Occipital lobe (tissue), 1 donor: ENCODE measurements at regions not wholly inside any gene's neighbourhood (a gene's known extent, or its start where the extent isn't known, plus 50 kb on each side); places are given as distances from the start of the nearest gene placed in this dataset.

Experiments used
- DNase-seq: peaks from one replicate; lab custom pipeline; 2025; lab: John Stamatoyannopoulos, UW

DNA sequence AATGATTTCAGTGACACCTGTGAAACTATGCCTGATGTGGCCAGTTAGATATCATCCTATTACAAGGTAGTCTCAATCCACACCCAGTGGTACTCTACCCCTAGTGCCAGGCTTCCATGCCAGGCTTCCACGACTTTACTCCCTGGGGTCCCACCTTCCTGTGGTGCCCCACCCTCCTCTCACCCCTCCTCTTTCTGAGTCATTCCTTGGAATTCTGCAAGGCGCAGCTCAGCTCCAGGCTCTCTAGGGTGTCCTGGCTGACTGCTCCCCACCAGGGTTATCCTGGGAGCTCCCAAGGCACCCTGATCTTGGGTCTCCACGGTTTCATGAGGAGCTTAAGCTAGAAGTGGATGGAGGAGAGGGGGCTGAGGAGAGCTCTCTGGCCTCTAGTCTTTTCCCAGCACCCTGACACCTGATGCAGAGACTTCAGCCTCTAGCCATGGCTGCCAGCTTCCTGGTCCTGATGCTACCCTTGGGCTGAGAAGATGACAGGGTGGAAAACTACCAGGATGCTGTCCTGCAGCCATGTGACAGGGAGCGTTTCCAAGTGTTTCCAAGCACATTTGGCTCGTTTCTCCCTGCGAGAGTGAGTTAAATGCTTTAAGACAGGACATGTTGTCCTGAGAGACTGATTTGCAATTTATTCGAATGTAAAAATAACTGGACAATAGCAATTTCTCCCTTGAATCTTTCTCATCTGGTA is 1461.2 kb downstream of the TBC1D22A start:
- DNase-seq, result peak; percentile 60

GRCh38 chr22:48222742-48223487 is 1460.5 kb downstream of the TBC1D22A start:
- DNase-seq, result no peak

DNA sequence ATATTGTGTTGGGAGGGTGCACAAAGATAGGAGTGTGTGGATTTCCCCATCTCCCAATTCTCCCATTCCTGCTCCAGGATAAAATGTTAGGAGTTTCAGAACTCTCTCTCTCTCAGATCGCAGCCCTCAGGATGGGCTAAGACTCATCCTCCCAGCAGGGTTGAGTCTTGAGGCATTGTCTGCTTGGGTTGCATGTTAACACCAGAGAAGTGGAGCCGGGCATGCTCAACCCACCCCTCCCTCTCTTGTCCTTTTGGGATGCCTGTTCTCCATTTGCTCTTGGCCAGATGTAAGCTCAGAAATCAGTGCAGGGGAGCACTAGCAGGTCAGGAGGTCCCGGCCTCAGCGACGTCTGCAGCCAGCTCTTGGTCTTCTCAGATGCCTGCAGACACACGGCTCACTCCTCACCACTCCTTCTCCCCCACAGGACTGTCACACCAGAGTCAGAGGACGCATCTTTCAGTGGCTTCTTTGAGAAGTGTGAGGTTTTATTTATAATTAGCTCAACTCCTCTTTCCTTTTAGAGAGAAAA is 1456.5 kb downstream of the TBC1D22A start:
- DNase-seq, result no peak

DNA sequence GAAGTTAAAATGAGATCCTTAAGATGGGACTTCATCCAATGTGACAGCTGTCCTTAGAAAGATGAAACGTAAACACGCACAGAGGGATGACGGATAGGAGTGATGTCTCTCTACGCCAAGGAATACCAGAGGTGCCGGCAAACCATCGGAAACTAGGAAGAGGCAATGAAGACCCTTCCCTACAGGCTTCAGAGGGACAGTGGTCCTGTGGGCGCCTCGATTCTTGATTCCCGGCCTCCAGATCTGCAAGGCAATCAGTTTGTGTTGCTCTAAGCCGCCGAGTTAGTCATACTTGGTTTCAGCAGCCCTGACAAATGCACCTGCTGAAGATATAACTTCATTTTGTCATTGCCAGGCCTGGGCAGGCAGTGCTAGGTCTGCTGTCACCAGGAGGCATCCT is 1455.1 kb downstream of the TBC1D22A start:
- DNase-seq, result no peak

DNA sequence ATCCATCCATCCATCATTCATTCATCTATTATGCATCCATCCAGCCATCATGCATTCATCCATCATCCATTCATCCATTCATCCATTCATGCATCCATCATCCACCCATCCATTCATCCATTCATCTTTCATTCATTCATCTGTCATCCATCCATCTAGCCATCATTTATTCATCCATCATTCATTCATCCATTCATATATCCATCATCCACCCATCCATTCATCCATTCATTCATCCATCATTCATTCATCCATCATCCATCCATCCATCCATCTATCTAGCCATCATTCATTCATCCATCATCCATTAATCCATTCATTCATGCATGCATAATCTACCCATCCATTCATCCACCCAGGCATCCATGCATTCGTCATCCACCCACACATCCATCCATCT is 1450.3 kb downstream of the TBC1D22A start:
- DNase-seq, result no peak

- no peak for DNase-seq
Observed at GRCh38 chr22:48210812-48211211, 1448.4 kb downstream of the TBC1D22A start.

DNA sequence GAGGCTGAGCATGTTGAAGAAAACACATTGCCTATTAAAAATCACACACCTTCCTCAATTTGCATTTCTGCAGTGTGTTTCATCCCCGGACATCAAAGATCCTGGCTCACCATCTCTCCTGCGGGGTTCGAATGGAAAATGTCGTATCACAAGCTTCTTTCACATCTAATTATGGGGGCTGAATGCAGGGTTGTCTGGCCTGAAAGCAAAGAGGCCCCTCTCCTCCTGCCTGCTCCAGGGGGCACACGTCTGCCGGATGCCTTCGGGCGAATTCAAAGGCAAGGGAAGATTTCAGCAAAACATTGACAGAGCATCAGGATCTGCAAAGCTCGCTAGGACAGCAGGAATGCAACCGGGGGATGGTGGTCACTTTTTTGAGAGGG is 1447.7 kb downstream of the TBC1D22A start:
- DNase-seq, result no peak

DNA sequence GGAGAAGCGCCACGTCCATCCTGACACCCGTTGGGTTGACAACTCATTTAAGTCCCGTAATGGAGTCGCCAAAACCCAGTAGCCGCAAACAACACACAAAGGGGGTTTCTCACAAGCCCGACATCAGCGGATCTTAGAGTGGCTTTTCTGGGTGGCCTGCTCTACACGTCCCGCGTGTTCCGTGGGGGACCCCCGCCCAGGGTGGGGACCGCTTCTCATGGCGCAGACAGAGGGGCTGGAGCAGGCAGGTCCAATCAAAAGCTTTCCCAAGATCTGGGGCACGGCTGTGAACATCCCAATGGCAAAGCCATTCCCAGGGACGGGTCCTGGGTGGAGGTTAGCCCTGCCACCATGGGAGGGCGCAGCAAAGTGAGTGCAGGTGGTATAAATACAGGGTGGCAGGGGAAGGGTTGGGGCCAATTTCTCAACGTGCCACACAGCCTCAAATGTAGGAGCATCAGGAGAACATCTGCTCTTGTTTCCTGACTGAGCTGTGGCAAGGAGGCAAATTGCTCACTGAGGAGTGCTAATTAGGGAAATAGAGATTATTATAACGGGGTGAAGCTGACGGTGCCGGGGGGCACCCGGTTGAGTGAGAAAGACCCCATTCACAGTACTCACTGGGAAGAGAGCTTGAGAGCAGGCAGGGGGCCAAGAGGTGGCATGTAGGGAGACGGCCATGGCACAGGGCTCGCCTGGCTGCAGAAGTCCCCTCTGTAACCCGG is 1447.2 kb downstream of the TBC1D22A start:
- no peak for DNase-seq

- no peak for DNase-seq
Observed at GRCh38 chr22:48208894-48209293, 1446.4 kb downstream of the TBC1D22A start.

DNA sequence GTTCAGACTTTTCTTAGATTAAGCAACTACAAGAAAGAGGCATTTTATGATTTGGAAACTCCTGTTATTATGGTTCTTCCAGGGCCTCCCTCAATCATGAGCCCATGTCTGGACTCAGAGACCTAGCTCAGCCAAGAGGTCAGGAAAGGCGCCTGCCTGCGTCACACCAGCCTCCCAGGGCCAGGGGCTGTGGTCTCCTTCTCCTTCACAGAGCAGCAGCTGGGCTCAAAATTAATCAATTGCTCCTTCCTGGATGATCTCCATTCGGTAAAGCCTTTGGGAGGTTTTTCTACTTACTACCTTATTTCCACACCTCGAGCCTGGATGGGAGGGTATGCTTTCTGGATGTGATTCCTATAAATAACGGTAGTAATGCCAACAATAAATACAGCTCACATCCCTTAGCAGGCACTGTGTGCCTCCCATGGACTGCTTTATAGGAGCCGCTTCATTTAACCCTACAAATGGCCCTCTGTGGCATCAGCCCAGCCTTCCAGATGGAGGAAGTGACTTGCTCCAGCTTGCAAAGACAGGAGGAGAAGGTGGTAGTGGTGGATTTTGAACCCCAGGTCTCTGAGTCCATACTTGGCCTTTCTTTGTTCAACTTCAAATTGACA is 1445.6 kb downstream of the TBC1D22A start:
- no peak for DNase-seq

- no peak for DNase-seq
Observed at GRCh38 chr22:48205790-48206189, 1443.3 kb downstream of the TBC1D22A start.

GRCh38 chr22:48205161-48205560 is 1442.7 kb downstream of the TBC1D22A start:
- no peak for DNase-seq

DNA sequence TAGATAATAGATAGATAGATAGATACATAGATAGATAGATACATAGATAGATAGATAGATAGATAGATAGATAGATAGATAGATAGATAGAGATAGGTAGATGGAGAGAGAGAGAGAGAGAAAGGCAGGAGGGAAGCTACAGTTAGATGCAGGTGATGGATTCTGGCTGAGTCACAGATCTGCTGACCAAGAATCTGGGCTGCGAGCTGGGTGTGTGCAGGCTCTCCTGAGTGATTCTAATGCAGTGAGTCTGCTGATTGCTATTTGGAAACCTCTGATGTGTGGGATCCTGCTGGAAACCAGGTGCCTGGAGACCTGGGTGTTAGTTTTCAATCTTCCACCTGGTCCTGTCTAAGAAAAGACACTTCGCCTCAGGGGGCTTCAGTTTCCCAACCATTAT is 1441.8 kb downstream of the TBC1D22A start:
- peak; percentile 41 for DNase-seq

- no peak for DNase-seq
Observed at GRCh38 chr22:48199667-48200066, 1437.2 kb downstream of the TBC1D22A start.

GRCh38 chr22:48198489-48199459 is 1436.3 kb downstream of the TBC1D22A start:
- DNase-seq, result no peak

DNA sequence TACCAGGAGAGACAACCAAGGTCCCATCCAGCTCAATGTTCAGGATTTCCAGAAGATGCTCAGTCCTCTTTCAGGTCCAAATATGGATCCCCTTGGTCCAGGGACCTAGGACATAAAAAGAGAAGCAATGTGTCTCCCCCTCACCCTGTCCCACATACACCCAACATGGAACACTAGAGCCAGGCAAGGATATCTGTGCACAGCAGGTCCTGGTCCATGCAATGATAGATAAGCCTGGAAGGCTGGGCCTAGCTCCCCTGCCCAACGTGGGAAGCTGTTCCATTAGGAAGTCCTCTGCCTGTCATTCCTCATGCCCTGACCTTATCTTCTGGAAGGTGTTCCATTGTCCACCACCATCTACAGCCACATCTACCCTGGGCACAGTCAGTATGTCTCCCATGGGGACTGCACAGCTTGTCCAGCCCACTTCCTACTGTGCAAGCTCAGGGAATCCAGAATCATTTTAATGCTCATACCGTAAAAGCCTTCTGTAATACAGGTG is 1434.8 kb downstream of the TBC1D22A start:
- DNase-seq, result no peak

GRCh38 chr22:48192920-48193319 is 1430.5 kb downstream of the TBC1D22A start:
- DNase-seq, result no peak

DNA sequence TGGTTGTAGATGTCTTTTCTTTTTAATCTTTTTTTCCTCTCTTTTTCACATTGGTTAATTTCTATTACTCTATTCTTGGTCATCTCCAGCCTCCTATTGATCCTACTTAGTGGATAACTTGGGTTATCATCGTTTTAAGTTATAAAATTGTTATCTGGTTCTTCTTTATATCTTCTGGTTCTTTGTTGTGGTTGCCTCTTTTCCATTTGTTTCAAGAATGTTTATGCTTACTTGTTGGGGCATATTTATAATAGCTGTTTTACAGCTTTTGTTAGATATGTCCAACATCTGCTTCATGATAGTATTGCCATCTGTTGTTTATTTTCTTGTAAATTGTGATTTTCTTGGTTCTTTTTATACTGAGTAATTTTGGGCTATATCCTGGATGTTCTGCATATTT is 1429.6 kb downstream of the TBC1D22A start:
- no peak for DNase-seq

- DNase-seq, result no peak
Observed at GRCh38 chr22:48188231-48188721, 1425.8 kb downstream of the TBC1D22A start.

DNA sequence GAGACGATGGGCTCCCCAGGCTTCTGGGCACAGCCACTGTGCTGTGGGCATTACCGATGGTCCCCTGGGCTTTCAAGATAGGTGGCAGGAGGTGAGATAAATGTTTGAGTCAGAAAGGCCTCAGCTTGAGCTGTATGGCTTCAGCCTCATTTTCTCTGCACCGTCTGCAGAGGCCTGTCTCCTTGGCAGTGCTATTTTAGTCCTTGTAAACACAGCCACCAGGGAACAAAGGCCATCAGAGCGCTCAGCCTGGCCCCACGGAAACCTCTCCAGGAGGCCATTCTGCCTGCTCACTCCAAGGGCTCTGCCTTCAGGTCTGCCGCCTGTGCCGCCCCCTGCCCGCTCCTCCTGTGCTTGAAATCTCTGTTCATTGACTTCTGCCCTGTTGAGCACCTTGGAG is 1424.9 kb downstream of the TBC1D22A start:
- DNase-seq, result no peak
